22Rv1 (cell line): ENCODE measurements at regions not wholly inside any gene's neighbourhood (a gene's known extent, or its start where the extent isn't known, plus 50 kb on each side); places are given as distances from the start of the nearest gene placed in this dataset.

Experiments used
- ZFX ChIP-seq: fragments of 450-650 bp; IDR thresholded peaks from 2 replicates; pipeline ENCODE4 v1.6.1; 2017; ENCODE audit warnings: antibody characterized with exemption, borderline replicate concordance
- TF ChIP-seq, protein P1 (sequence below): fragments of 450-650 bp; IDR thresholded peaks from 2 replicates; pipeline ENCODE4 v1.5.1; 2017; ENCODE audit warnings: mild to moderate bottlenecking

DNA sequence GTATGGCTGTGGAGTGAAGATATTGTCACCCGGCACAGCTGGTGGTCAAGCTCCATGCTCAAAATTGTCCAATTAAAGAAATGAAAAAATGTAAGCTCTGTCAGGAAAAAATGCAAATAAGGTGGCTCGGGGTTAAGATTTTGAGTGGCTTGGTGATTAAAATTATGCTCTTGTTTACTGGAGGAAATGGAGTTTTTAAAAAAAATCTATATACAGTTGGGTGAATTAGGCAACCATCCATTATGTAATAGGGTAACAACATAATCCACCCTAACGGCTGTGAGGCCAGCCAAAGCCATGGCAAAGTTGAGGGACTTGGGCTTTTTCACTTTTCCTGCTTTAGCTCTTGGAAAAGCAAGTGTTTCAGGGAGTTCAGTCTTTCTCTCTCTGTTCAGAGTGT, 260.8 kb upstream of the HABP2 start:
- TF ChIP-seq, protein P1, sequence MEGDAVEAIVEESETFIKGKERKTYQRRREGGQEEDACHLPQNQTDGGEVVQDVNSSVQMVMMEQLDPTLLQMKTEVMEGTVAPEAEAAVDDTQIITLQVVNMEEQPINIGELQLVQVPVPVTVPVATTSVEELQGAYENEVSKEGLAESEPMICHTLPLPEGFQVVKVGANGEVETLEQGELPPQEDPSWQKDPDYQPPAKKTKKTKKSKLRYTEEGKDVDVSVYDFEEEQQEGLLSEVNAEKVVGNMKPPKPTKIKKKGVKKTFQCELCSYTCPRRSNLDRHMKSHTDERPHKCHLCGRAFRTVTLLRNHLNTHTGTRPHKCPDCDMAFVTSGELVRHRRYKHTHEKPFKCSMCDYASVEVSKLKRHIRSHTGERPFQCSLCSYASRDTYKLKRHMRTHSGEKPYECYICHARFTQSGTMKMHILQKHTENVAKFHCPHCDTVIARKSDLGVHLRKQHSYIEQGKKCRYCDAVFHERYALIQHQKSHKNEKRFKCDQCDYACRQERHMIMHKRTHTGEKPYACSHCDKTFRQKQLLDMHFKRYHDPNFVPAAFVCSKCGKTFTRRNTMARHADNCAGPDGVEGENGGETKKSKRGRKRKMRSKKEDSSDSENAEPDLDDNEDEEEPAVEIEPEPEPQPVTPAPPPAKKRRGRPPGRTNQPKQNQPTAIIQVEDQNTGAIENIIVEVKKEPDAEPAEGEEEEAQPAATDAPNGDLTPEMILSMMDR = no peak
- no peak for TF ChIP-seq ZFX
